GM12878 (cell line): ENCODE measurements at regions not wholly inside any gene's neighbourhood (a gene's known extent, or its start where the extent isn't known, plus 50 kb on each side); places are given as distances from the start of the nearest gene placed in this dataset.

Experiments used
- NFYA ChIP-seq: IDR thresholded peaks from 2 replicates; pipeline ENCODE4 v1.6.1; 2011; ENCODE audit warnings: low read depth, mild to moderate bottlenecking, low read length, improper control_type of control experiment, borderline replicate concordance
- PAX5 ChIP-seq: IDR thresholded peaks from 2 replicates; pipeline ENCODE4 v1.6.1; 2011; ENCODE audit warnings: low read depth, low read length, borderline replicate concordance
- POLR2A ChIP-seq: IDR thresholded peaks from 2 replicates; pipeline ENCODE4 v1.6.1; 2011; ENCODE audit warnings: low read depth, mild to moderate bottlenecking, low read length
- POLR2AphosphoS2 ChIP-seq: IDR thresholded peaks from 2 replicates; pipeline ENCODE4 v1.6.1; 2011; ENCODE audit warnings: low read depth, mild to moderate bottlenecking, low read length, improper control_type of control experiment, moderate library complexity
- RAD21 ChIP-seq: IDR thresholded peaks from 2 replicates; pipeline ENCODE4 v1.6.1; 2011; ENCODE audit warnings: mild to moderate bottlenecking, low read depth, low read length, moderate library complexity; ENCODE audit not compliant: insufficient read depth
- SIN3A ChIP-seq: IDR thresholded peaks from 2 replicates; pipeline ENCODE4 v1.6.1; 2012; ENCODE audit warnings: low read depth, low read length, improper control_type of control experiment
- SMC3 ChIP-seq: IDR thresholded peaks from 2 replicates; pipeline ENCODE4 v1.6.1; 2011; ENCODE audit warnings: low read length, improper control_type of control experiment, borderline replicate concordance
- SP1 ChIP-seq: IDR thresholded peaks from one replicate; pipeline ENCODE4 v1.6.1; 2011; ENCODE audit warnings: low read depth, low read length
- SRF ChIP-seq, 2 experiments: IDR thresholded peaks; 2 replicates each; pipeline ENCODE4 v1.6.1; 2011; ENCODE audit warnings: low read depth in 2 of 2, low read length in 2 of 2, mild to moderate bottlenecking in 1 of 2, moderate library complexity in 1 of 2
- TF ChIP-seq, protein P1 (sequence below): fragments of 450-650 bp; IDR thresholded peaks from 2 replicates; pipeline ENCODE4 v1.6.1; 2017; ENCODE audit warnings: mild to moderate bottlenecking
- TF ChIP-seq, protein P2 (sequence below), 3 experiments: IDR thresholded peaks in 2 of 3; conservative IDR thresholded peaks in 1 of 3; 2 replicates each; pipeline ENCODE4 v1.5.1; 2011; ENCODE audit warnings: low read depth in 3 of 3, low read length in 3 of 3, mild to moderate bottlenecking in 3 of 3, control low read depth in 2 of 3, moderate library complexity in 2 of 3, inconsistent platforms in 1 of 3, mixed read lengths in 1 of 3; ENCODE audit not compliant: control insufficient read depth in 2 of 3, insufficient read depth in 1 of 3; ENCODE audit errors: extremely low read depth in 1 of 3

DNA sequence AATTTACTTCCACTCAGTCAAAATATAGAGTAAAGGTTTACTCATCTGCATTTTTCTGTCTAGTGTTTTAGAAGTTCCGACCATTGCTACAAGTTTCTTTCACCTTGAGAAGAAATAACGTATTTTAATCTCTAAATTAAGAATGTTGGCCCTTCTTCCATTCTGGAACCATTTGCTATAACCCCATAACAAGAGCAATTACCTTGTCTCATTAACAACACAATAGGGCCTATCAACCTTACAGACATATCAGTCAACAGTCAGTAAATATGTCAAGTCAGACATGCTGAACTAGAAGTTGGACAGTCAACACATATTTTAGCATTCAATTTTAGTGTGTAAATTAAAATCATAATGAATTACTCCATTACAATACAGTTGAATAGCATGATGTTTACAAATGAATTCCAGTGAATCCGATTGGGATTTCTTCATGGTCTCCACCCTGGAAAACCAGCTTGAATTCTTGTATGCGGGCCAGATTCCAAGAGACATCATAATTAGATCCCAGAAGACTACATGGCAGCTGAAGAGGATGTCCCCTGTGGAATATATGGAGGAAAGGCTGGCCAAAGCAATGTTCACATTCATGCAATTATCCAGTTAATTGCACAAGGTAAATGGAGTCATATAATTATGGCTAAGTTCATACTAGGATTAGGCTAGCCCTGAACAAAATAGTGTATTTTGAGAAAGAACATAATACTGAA lies 196.2 kb upstream of the TARS1 start:
- TF ChIP-seq PAX5 (no peak), SRF (IDR thresholded peaks at IDR 0.05; ENCODE audit: low read depth in 2 of 2, low read length in 2 of 2) (no peak), POLR2A (no peak), NFYA (no peak), RAD21 (no peak), SP1 (no peak), SIN3A (no peak), POLR2AphosphoS2 (no peak), SMC3 (no peak)
- TF ChIP-seq, protein P1, sequence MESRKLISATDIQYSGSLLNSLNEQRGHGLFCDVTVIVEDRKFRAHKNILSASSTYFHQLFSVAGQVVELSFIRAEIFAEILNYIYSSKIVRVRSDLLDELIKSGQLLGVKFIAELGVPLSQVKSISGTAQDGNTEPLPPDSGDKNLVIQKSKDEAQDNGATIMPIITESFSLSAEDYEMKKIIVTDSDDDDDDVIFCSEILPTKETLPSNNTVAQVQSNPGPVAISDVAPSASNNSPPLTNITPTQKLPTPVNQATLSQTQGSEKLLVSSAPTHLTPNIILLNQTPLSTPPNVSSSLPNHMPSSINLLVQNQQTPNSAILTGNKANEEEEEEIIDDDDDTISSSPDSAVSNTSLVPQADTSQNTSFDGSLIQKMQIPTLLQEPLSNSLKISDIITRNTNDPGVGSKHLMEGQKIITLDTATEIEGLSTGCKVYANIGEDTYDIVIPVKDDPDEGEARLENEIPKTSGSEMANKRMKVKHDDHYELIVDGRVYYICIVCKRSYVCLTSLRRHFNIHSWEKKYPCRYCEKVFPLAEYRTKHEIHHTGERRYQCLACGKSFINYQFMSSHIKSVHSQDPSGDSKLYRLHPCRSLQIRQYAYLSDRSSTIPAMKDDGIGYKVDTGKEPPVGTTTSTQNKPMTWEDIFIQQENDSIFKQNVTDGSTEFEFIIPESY = no peak
- TF ChIP-seq, protein P2, sequence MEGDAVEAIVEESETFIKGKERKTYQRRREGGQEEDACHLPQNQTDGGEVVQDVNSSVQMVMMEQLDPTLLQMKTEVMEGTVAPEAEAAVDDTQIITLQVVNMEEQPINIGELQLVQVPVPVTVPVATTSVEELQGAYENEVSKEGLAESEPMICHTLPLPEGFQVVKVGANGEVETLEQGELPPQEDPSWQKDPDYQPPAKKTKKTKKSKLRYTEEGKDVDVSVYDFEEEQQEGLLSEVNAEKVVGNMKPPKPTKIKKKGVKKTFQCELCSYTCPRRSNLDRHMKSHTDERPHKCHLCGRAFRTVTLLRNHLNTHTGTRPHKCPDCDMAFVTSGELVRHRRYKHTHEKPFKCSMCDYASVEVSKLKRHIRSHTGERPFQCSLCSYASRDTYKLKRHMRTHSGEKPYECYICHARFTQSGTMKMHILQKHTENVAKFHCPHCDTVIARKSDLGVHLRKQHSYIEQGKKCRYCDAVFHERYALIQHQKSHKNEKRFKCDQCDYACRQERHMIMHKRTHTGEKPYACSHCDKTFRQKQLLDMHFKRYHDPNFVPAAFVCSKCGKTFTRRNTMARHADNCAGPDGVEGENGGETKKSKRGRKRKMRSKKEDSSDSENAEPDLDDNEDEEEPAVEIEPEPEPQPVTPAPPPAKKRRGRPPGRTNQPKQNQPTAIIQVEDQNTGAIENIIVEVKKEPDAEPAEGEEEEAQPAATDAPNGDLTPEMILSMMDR (IDR thresholded peaks at IDR 0.05 in 2 of 3, conservative IDR thresholded peaks at IDR 0.05 in 1 of 3; ENCODE audit: control insufficient read depth in 2 of 3, extremely low read depth in 1 of 3, insufficient read depth in 1 of 3, low read depth in 3 of 3, low read length in 3 of 3) = no peak
